PFSK-1 (cell line): ENCODE measurements at regions not wholly inside any gene's neighbourhood (a gene's known extent, or its start where the extent isn't known, plus 50 kb on each side); places are given as distances from the start of the nearest gene placed in this dataset.

ENCODE experiments used
- FOXP2 ChIP-seq: optimal IDR thresholded peaks from 2 replicates; pipeline ENCODE3; 2011; ENCODE audit warnings: borderline replicate concordance, control low read depth, inconsistent platforms; ENCODE audit not compliant: insufficient read depth; ENCODE audit errors: extremely low read length, extremely low read depth
- POLR2AphosphoS5 ChIP-seq: IDR thresholded peaks from 2 replicates; pipeline ENCODE4 v1.6.1; 2012; ENCODE audit warnings: low read depth, mild to moderate bottlenecking, control low read depth, low read length, moderate library complexity
- REST ChIP-seq, 2 experiments: IDR thresholded peaks; 2 replicates each; pipeline versions ENCODE4 v1.6.1 to v1.8.0; 2011 to 2012; ENCODE audit warnings: low read depth in 2 of 2, low read length in 2 of 2, control low read depth in 1 of 2, inconsistent platforms in 1 of 2, mild to moderate bottlenecking in 1 of 2, moderate library complexity in 1 of 2; ENCODE audit not compliant: insufficient read depth in 1 of 2
- SIN3A ChIP-seq: IDR thresholded peaks from 2 replicates; pipeline ENCODE4 v1.6.1; 2012; ENCODE audit warnings: mild to moderate bottlenecking, low read length, moderate library complexity, borderline replicate concordance; ENCODE audit not compliant: insufficient read depth

- TF ChIP-seq POLR2AphosphoS5, result no peak
- no peak for TF ChIP-seq REST (IDR thresholded peaks at IDR 0.05; ENCODE audit: insufficient read depth in 1 of 2, low read depth in 2 of 2, low read length in 2 of 2)
- TF ChIP-seq SIN3A, result no peak
- no peak for TF ChIP-seq FOXP2
Observed at GRCh38 chr2:220263300-220263699, 635.9 kb downstream of the SLC4A3 start.
